Parathyroid adenoma (tissue), 2 donors: ENCODE measurements at regions not wholly inside any gene's neighbourhood (a gene's known extent, or its start where the extent isn't known, plus 50 kb on each side); places are given as distances from the start of the nearest gene placed in this dataset.

Experiments
- H2AFZ ChIP-seq: fragments of 300-600 bp; sonication (generic); one replicate; pipeline ENCODE4 v1.7.0; 2017; ENCODE audit warnings: antibody characterized with exemption, mild to moderate bottlenecking
- H3K27ac ChIP-seq: fragments of 300-600 bp; sonication (generic); one replicate; pipeline ENCODE4 v1.7.0; 2017
- H3K27me3 ChIP-seq: fragments of 300-600 bp; sonication (generic); one replicate; pipeline ENCODE4 v1.7.0; 2017; ENCODE audit warnings: low read length; ENCODE audit not compliant: control insufficient read depth, insufficient read depth
- H3K36me3 ChIP-seq: fragments of 300-600 bp; sonication (generic); one replicate; pipeline ENCODE4 v1.7.0; 2017; ENCODE audit warnings: low read length; ENCODE audit not compliant: control insufficient read depth, insufficient read depth
- H3K4me1 ChIP-seq: fragments of 300-600 bp; sonication (generic); one replicate; pipeline ENCODE4 v1.7.0; 2017; ENCODE audit warnings: control low read depth
- H3K4me2 ChIP-seq: fragments of 300-600 bp; sonication (generic); one replicate; pipeline ENCODE4 v1.7.0; 2017; ENCODE audit warnings: low read length
- H3K4me3 ChIP-seq: fragments of 300-600 bp; sonication (generic); one replicate; pipeline ENCODE4 v1.7.0; 2017; ENCODE audit warnings: low read depth, low read length
- H3K79me2 ChIP-seq: fragments of 300-600 bp; sonication (generic); one replicate; pipeline ENCODE4 v1.7.0; 2017; ENCODE audit warnings: control low read depth
- H3K9ac ChIP-seq: fragments of 300-600 bp; sonication (generic); one replicate; pipeline ENCODE4 v1.7.0; 2017; ENCODE audit warnings: mild to moderate bottlenecking
- H3K9me3 ChIP-seq: fragments of 300-600 bp; sonication (generic); one replicate; pipeline ENCODE4 v1.7.0; 2017; ENCODE audit warnings: low read length; ENCODE audit not compliant: control insufficient read depth
- CTCF ChIP-seq: fragments of 300-600 bp; sonication (generic); IDR thresholded peaks from one replicate; pipeline ENCODE4 v1.7.0; 2017; ENCODE audit warnings: antibody characterized with exemption, mild to moderate bottlenecking
- donor health status: primary hyperparathyroidism.

DNA sequence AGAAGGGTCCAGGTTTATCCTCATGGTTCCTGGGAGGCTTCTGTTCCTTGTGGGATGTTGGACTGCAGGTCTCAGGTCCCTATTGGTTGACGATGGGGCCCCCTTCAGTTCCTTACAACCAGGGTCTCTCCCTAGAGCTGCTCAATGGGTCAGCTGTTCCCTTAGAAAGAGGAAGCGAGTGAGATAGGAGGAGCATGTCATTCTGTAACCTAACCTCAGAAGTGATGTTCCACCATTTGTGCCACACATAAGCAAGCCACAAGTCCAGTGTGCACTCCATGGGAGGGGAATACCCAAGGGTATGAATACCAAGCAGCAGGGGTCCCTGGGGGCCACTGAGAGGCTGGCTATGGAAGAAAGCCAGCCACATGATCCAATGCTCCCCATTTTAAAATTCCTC lies 192.7 kb downstream of the GATA3 start:
- Histone ChIP-seq H3K4me2 (no peak overlapping the region), H3K9ac (no peak overlapping the region), H3K27me3 (no peaks in the 10 kb centered on the region), H3K27ac (no peak overlapping the region), H3K79me2 (no peaks in the 10 kb centered on the region), H3K4me1 (no peaks in the 10 kb centered on the region), H3K4me3 (no peak overlapping the region), H3K9me3 (no peaks in the 10 kb centered on the region), H2AFZ (no peak overlapping the region), H3K36me3 (no peaks in the 10 kb centered on the region)
- no peak for TF ChIP-seq CTCF

DNA sequence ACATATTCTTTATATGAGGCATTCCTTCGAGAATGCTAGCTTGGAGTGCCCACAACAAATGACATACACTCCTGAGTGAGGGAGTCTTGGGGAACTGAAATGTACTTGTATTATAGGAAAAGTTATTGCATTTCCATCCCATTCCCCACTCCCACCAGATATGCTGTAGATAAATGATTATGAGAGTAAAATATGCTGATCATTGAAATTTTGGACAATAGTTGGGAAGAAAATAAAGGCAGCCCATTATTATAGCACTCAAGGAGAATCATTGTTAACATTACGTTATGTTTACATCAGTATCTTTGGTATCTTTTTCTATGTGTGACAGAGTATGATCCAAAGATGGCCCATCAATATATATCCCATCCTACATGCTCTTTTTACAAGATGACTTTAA lies 194.4 kb downstream of the GATA3 start:
- no peak overlapping the region for H3K4me3 ChIP-seq
- no peaks in the 10 kb centered on the region for H3K79me2 ChIP-seq
- H3K4me1 ChIP-seq = no peaks in the 10 kb centered on the region
- no peak overlapping the region for H3K4me2 ChIP-seq
- no peaks in the 10 kb centered on the region for H3K9me3 ChIP-seq
- H3K36me3 ChIP-seq = no peaks in the 10 kb centered on the region
- no peak for TF ChIP-seq CTCF
- no peak overlapping the region for H3K27ac ChIP-seq
- H3K27me3 ChIP-seq = no peaks in the 10 kb centered on the region
- H2AFZ ChIP-seq = no peak overlapping the region
- H3K9ac ChIP-seq = no peak overlapping the region

DNA sequence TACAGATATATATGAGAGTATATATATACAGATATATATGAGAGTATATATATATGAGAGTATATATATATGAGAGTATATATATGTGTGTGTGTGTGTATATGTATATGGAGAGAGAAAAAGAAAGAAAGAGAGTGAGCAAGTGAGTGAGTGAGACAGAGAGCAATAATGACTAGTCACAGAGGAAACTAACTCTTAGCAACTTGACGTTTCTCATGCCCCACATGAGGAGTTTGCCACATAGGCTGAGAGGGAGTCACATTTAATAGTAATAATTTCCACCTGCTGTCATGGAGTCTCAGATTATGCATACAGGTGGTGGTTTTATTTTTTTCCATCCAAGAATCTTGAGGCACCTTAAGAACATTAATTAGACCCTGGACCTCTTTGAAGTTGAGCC lies 199.9 kb downstream of the GATA3 start:
- no peaks in the 10 kb centered on the region for H3K79me2 ChIP-seq
- no peak for TF ChIP-seq CTCF

GRCh38 chr10:8255301-8255700 lies 200.8 kb downstream of the GATA3 start:
- H3K27ac ChIP-seq = no peak overlapping the region
- no peaks in the 10 kb centered on the region for H3K36me3 ChIP-seq
- H3K4me2 ChIP-seq = no peak overlapping the region
- no peak for TF ChIP-seq CTCF
- no peaks in the 10 kb centered on the region for H3K9me3 ChIP-seq
- no peak overlapping the region for H2AFZ ChIP-seq
- no peaks in the 10 kb centered on the region for H3K79me2 ChIP-seq
- no peak overlapping the region for H3K9ac ChIP-seq
- H3K4me1 ChIP-seq = no peaks in the 10 kb centered on the region
- H3K27me3 ChIP-seq = no peaks in the 10 kb centered on the region
- no peak overlapping the region for H3K4me3 ChIP-seq

More for the DNA sequence above, 199.9 kb downstream of the GATA3 start:
- Histone ChIP-seq H2AFZ (no peak overlapping the region), H3K9me3 (no peaks in the 10 kb centered on the region), H3K9ac (no peak overlapping the region), H3K27ac (no peak overlapping the region), H3K4me3 (no peak overlapping the region), H3K4me2 (no peak overlapping the region), H3K36me3 (no peaks in the 10 kb centered on the region), H3K27me3 (no peaks in the 10 kb centered on the region), H3K4me1 (no peaks in the 10 kb centered on the region)

DNA sequence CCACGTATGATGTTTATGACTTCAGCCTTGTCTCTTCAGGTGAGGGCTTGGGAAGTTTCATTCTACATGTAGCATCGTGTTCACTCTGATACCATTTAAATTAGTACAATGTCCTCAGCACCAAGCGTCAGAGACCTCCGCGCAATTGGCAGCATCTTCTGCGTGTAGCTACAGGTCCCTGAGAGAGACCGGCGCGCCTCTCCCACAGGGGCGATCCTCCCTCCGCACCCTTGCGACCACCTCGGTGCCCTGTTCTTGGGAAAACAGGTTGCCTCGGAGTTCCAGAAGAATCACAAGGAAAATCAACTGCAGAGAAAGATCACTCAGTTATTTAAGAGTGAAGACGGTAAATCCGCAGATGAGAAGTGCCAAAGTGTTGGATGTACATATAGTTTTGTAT lies 206.2 kb downstream of the GATA3 start:
- TF ChIP-seq CTCF = no peak
- Histone ChIP-seq H3K27me3 (no peaks in the 10 kb centered on the region), H3K4me3 (no peak overlapping the region), H3K9me3 (no peaks in the 10 kb centered on the region), H3K4me1 (no peaks in the 10 kb centered on the region), H3K9ac (no peak overlapping the region), H3K79me2 (no peaks in the 10 kb centered on the region), H3K27ac (no peak overlapping the region), H2AFZ (no peak overlapping the region), H3K4me2 (no peak overlapping the region), H3K36me3 (no peaks in the 10 kb centered on the region)
